K562 (cell line): ENCODE measurements at regions not wholly inside any gene's neighbourhood (a gene's known extent, or its start where the extent isn't known, plus 50 kb on each side); places are given as distances from the start of the nearest gene placed in this dataset.
A peak's percentile ranks its signal among the peaks of the same experiment; 100 is the strongest.

Source experiments
- ATAC-seq: fragments of 200-7000 bp; cut with Tn5 transposase; 3 replicates; pipeline ENCODE4 v1.9.1; 2020; ENCODE audit warnings: moderate library complexity
- BruUV-seq: library from RNA; stranded (reverse); fragments of 400-500 nt; replicated peaks from 2 replicates; lab custom pipeline; 2021; lab: Mats Ljungman, UMichigan
- CTCF ChIA-PET: fragments of 300-600 bp; formaldehyde crosslinking; extraction: SDS; loops from one replicate; lab custom pipeline; 2021; ENCODE audit warnings: low intra/inter-chr PET ratio; lab: Yijun Ruan, JAX
- POLR2A ChIA-PET: fragments of 300-600, 350-650 bp; sonication (Branson Sonifier 250); formaldehyde crosslinking; extraction: SDS; loops from one replicate; lab custom pipeline; 2021; ENCODE audit warnings: antibody characterized with exemption, inconsistent platforms; lab: Yijun Ruan, JAX
- DNase-seq, 4 experiments: peaks; one replicate each; pipeline versions ENCODE4 v3.0.0 to v3.0.0-alpha.2; 2011 to 2018; ENCODE audit warnings: low spot score in 3 of 4, mixed read lengths in 3 of 4; ENCODE audit errors: extremely low read depth in 1 of 4
- FAIRE-seq: peaks from 2 replicates; lab custom pipeline; 2011; peaks lifted over from hg19 to GRCh38; lab: Jason Lieb, UNC
- H2AFZ ChIP-seq: 2 replicates; pipeline ENCODE4 v1.6.0; 2011; ENCODE audit warnings: low read depth, low read length, control low read depth, inconsistent platforms
- H3K27ac ChIP-seq: fragments of 200-600 bp; 3 replicates; pipeline ENCODE4 v1.8.0; 2011; ENCODE audit warnings: low read depth, mild to moderate bottlenecking, control low read depth, inconsistent platforms, low read length, moderate library complexity, mixed read lengths; ENCODE audit errors: extremely low read depth
- H3K27me3 ChIP-seq, 2 experiments: fragments of 300-600 bp in 1 of 2; 2 replicates in 1 of 2; 3 replicates in 1 of 2; pipeline versions ENCODE4 v1.6.0 to v1.8.0; 2011; ENCODE audit warnings: inconsistent platforms in 2 of 2, low read length in 2 of 2, mild to moderate bottlenecking in 1 of 2, mixed read lengths in 1 of 2, moderate library complexity in 1 of 2; ENCODE audit not compliant: control insufficient read depth in 2 of 2, insufficient read depth in 2 of 2
- H3K36me3 ChIP-seq: fragments of 300-600 bp; 3 replicates; pipeline ENCODE4 v1.8.0; 2011; ENCODE audit warnings: mild to moderate bottlenecking, low read length, inconsistent platforms; ENCODE audit not compliant: control insufficient read depth, insufficient read depth
- H3K4me1 ChIP-seq, 2 experiments: fragments of 200-600 bp in 1 of 2; replicated peaks in 1 of 2; 2 replicates in 1 of 2; 3 replicates in 1 of 2; pipeline versions ENCODE4 v1.5.1 to v1.8.0; 2011; ENCODE audit warnings: inconsistent platforms in 2 of 2, low read length in 2 of 2, mild to moderate bottlenecking in 1 of 2, mixed read lengths in 1 of 2, moderate library complexity in 1 of 2; ENCODE audit not compliant: control insufficient read depth in 2 of 2, insufficient read depth in 2 of 2
- H3K4me2 ChIP-seq: 2 replicates; pipeline ENCODE4 v1.6.1; 2011; ENCODE audit warnings: low read length, control low read depth, inconsistent platforms, mixed read lengths; ENCODE audit not compliant: insufficient read depth
- H3K4me3 ChIP-seq: fragments of 200-600 bp; sonication (generic), shearing (Covaris generic); 2 replicates; pipeline ENCODE4 v1.5.1; 2016; ENCODE audit warnings: control low read depth, inconsistent platforms
- H3K79me2 ChIP-seq: fragments of 200-600 bp; 3 replicates; pipeline ENCODE4 v1.8.0; 2011; ENCODE audit warnings: low read length, inconsistent platforms; ENCODE audit not compliant: control insufficient read depth, insufficient read depth
- H3K9ac ChIP-seq, 2 experiments: 2 replicates each; pipeline versions ENCODE4 v1.6.0 to v1.6.1; 2011; ENCODE audit warnings: low read depth in 2 of 2, low read length in 2 of 2, control low read depth in 1 of 2, inconsistent platforms in 1 of 2, mild to moderate bottlenecking in 1 of 2, mixed read lengths in 1 of 2; ENCODE audit not compliant: insufficient read depth in 1 of 2
- H3K9me1 ChIP-seq: one replicate; pipeline ENCODE4 v1.6.0; 2011; ENCODE audit warnings: inconsistent platforms, mild to moderate bottlenecking, low read length, moderate library complexity; ENCODE audit not compliant: control insufficient read depth, insufficient read depth
- H3K9me3 ChIP-seq: replicated peaks from 2 replicates; pipeline ENCODE4 v1.5.1; 2011; ENCODE audit warnings: low read depth, low read length, inconsistent platforms; ENCODE audit not compliant: control insufficient read depth, insufficient read depth
- H4K20me1 ChIP-seq: replicated peaks from 2 replicates; pipeline ENCODE4 v1.6.1; 2011; ENCODE audit warnings: low read length, inconsistent platforms, mixed read lengths; ENCODE audit not compliant: control insufficient read depth, insufficient read depth
- ELF4 ChIP-seq: fragments of 450-650 bp; formaldehyde crosslinking; IDR thresholded peaks from 2 replicates; pipeline ENCODE4 v1.4.0; 2022; ENCODE audit warnings: missing genetic modification characterization
- MAFF ChIP-seq: IDR thresholded peaks from 2 replicates; pipeline ENCODE4 v1.6.1; 2012; ENCODE audit warnings: low read length, improper control_type of control experiment
- SMARCC2 ChIP-seq: fragments of 450-650 bp; IDR thresholded peaks from 2 replicates; pipeline ENCODE4 v1.6.1; 2017; ENCODE audit warnings: antibody characterized with exemption, moderate library complexity, mild to moderate bottlenecking, low read depth
- ZNF175 ChIP-seq: fragments of 200-800 bp; sonication (Bioruptor generic); IDR thresholded peaks from 2 replicates; pipeline ENCODE4 v1.6.1; 2016; ENCODE audit warnings: low read depth, mild to moderate bottlenecking, missing genetic modification characterization, missing compliant biosample characterization
- ZNF316 ChIP-seq: fragments of 450-650 bp; IDR thresholded peaks from 2 replicates; pipeline ENCODE4 v1.6.1; 2016
- WGBS: fragments of 100-300 bp; shearing (Covaris generic); methylation state at CpG from one replicate; pipeline ENCODE4 v1.1.6; 2016; ENCODE audit warnings: low coverage, mixed read lengths; ENCODE audit not compliant: insufficient coverage; ENCODE audit errors: missing lambda C conversion rate; 5-methylcytosine and 5-hydroxymethylcytosine counted together
- in situ Hi-C: fragments of 300-500 bp; cut with MboI; formaldehyde crosslinking; loops from 4 replicates; pipeline ENCODE4 v1.15.0; 2018; ENCODE audit warnings: inconsistent platforms, mixed read lengths
- intact Hi-C: fragments of 100-400 bp; cut with micrococcal nuclease; formaldehyde crosslinking; loops from 2 replicates; pipeline ENCODE4 v1.14.2; 2022

- H3K4me2 ChIP-seq: no peak overlapping the region
- H3K36me3 ChIP-seq: no peaks in the 10 kb centered on the region
- DNase-seq: no peak
- no peak overlapping the region for H3K4me3 ChIP-seq
- no peak overlapping the region for H2AFZ ChIP-seq
- H3K9me3 ChIP-seq: no peaks in the 10 kb centered on the region
- in situ Hi-C loops: no loop called here
- no peaks in the 10 kb centered on the region for H3K79me2 ChIP-seq
- BruUV-seq: no TSS peak
- no peak for ATAC-seq
- CTCF ChIA-PET: no interaction called here
- no peak for TF ChIP-seq SMARCC2
- H3K9me1 ChIP-seq: no peaks in the 10 kb centered on the region
- WGBS: 0% methylated on average over 2 of the region's 2 CpGs
- no peaks in the 10 kb centered on the region for H3K27me3 ChIP-seq
- POLR2A ChIA-PET: no interaction called here
- no peak overlapping the region for H3K27ac ChIP-seq
- H3K9ac ChIP-seq: no peak overlapping the region
- no peaks in the 10 kb centered on the region for H3K4me1 ChIP-seq
- intact Hi-C loops: no loop called here
- no peak for FAIRE-seq
- H4K20me1 ChIP-seq: no peaks in the 10 kb centered on the region
Measured at GRCh38 chr4:148643851-148644250, 201.6 kb upstream of the NR3C2 start.

- H3K27ac ChIP-seq: no peak overlapping the region
- ATAC-seq (no peak), FAIRE-seq (no peak), DNase-seq (no peak)
- in situ Hi-C loops (no loop called here), intact Hi-C loops (no loop called here)
- no peak overlapping the region for H3K4me3 ChIP-seq
- 0% methylated on average over 2 of the region's 2 CpGs for WGBS
- ChIA-PET POLR2A (no interaction called here), CTCF (no interaction called here)
- H3K9ac ChIP-seq: no peak overlapping the region
- no peak overlapping the region for H3K4me2 ChIP-seq
- H3K9me3 ChIP-seq: no peaks in the 10 kb centered on the region
- no peaks in the 10 kb centered on the region for H3K79me2 ChIP-seq
- no peaks in the 10 kb centered on the region for H3K9me1 ChIP-seq
- H3K36me3 ChIP-seq: no peaks in the 10 kb centered on the region
- H2AFZ ChIP-seq: no peak overlapping the region
- no peak for TF ChIP-seq ZNF175 (CRISPR knock-in tag)
- peak; percentile 25; the same call in 1 of the 2 replicates for TF ChIP-seq ZNF316
- TF ChIP-seq ELF4 (CRISPR knock-in tag): no peak
- 0 out of 2 replicates have a peak, but pooled peaks have one; percentile 3 for TF ChIP-seq MAFF
- no peaks in the 10 kb centered on the region for H4K20me1 ChIP-seq
- H3K27me3 ChIP-seq: no peaks in the 10 kb centered on the region
- BruUV-seq: no TSS peak
- H3K4me1 ChIP-seq: no peaks in the 10 kb centered on the region
Measured at GRCh38 chr4:148642907-148643306, 200.7 kb upstream of the NR3C2 start.
